Left renal pelvis (tissue), 4 donors: ENCODE measurements at regions not wholly inside any gene's neighbourhood (a gene's known extent, or its start where the extent isn't known, plus 50 kb on each side); places are given as distances from the start of the nearest gene placed in this dataset.
A peak's percentile ranks its signal among the peaks of the same experiment; 100 is the strongest.
"Not testable (repeated sequence)": the region's sequence is repeated elsewhere in the genome, so short reads cannot be mapped to it uniquely, and the experiment has no call there.

Experiments
- DNase-seq, 4 donors: peaks; one replicate each; pipeline ENCODE4 v3.0.0-alpha.2; 2013; ENCODE audit warnings: low read depth in 4 of 4, low spot score in 3 of 4

DNA sequence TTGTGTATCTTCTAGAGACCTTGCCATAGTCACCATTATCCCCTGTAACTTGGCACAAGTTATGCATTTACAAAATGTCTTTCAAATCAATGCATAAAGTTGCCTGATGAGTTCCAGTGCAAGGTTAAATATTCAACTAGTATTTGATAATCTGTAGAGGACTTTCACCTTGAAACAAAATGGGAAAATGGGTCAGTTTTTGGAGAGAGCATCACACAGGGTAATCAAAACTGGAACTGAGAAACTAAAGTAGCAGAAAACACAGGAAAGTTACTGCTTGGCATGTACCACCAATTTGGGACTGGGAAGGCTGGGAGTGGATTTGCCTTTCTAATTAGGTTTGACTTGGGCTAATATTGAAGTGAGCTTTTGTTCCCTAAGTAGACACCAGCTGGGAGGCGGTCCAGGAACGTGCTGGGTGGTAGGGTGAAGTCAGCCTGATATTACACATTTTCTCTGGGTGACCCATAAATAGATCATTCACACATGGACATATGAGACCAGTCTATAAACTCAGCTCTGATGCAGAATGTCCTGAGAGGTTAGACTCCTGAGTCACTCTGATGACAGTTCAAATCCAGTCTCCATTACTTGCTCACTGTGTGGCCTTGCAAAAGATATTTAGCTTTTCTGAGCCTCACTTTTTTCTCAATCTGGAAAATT, 152.3 kb downstream of the PCTP start:
- DNase-seq: no peak

GRCh38 chr17:55909776-55910175, 158.9 kb downstream of the PCTP start:
- DNase-seq: no peak

- no peak for DNase-seq
These were observed 160.3 kb downstream of the PCTP start for GRCh38 chr17:55911186-55911585.

GRCh38 chr17:55925440-55925839, 174.6 kb downstream of the PCTP start:
- no peak for DNase-seq

GRCh38 chr17:55926276-55926990, 175.6 kb downstream of the PCTP start:
- no peak for DNase-seq

GRCh38 chr17:55930291-55930809, 179.5 kb downstream of the PCTP start:
- no peak for DNase-seq

DNA sequence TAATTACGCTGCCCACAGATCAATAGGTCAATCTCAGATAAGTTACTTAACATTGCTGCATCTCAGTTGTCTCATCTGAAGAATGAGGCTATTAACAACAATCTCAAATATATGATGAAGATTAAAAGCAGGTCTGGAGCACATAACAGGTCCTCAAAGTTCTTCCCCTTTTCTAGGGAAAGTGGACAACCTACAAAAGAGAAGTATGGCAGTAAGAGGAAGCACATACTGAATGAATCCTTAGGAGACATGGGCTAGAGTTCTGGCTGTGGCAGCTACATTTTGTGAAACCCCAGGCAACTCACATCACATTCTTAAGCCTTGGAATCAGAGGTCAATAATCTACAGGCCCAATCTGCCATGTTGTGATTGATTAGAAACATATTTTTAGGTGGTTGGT, 180.6 kb downstream of the PCTP start:
- no peak for DNase-seq

DNA sequence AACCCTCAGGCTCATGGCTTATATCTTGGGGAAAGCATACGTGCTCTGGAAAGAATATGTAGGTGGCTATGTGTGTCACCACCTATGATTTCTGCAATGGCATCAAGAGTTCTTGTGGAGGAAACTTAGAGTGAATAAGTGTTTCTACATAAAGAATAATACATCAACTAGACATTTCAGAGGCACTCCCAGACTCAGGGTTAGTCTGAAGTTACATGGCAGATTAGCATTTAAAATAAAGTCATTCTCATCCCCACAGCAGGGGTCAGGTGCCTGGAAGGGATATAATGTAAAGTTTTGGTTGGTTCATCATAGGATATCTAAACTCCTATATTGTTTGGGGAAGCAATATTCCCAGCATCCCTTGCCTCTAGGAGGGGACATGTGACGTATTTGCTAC, 182.1 kb downstream of the PCTP start:
- no peak for DNase-seq

- not testable (repeated sequence) for DNase-seq
These were observed 188.4 kb downstream of the PCTP start for GRCh38 chr17:55939181-55939810.

GRCh38 chr17:55959756-55960155, 193.5 kb upstream of the ANKFN1 start:
- no peak for DNase-seq

GRCh38 chr17:55961386-55961785, 191.9 kb upstream of the ANKFN1 start:
- DNase-seq: no peak

- peak in 1 of 4 donors; percentile 1 for DNase-seq
These were observed 190.3 kb upstream of the ANKFN1 start for GRCh38 chr17:55962951-55963401.

DNA sequence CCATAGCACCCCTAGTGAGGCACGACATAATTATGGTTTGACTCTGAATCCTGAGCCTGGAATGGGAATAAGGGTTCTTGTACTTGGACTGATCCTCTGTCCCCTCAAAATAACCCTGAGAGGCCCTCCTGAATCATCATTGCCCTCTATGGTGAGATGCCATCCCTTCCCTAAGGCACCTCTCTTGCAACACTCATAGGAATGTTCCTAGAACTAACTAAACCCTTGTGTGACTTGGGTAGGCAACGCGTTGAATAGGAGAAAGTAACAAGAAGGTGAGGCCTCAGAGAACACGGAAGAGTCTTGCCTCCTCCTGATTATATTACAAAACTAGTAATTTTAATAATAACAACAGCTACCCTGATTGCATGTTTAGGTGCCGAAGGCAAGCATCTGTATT, 189.1 kb upstream of the ANKFN1 start:
- DNase-seq: no peak

DNA sequence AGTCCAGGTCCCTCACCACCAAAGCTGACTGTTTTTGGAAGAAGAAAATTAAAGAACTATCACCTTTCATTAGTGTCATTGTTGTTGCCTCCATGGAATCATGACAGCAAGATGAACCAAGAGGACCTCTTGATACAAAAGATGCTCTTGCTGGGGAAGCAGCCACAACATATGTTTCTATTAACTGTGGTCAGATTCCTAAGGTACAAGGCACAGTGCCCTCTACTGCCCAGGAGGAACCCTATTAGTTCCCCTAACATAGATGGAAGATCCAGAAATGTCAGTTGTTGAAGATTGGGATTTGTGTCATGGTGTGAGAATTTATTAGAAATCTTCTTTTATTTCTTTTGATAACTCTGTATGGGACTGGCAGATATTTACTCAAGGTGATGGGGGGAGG, 188.2 kb upstream of the ANKFN1 start:
- no peak for DNase-seq

GRCh38 chr17:55969562-55970324, 183.5 kb upstream of the ANKFN1 start:
- no peak for DNase-seq

GRCh38 chr17:55978578-55978977, 174.7 kb upstream of the ANKFN1 start:
- no peak for DNase-seq

- DNase-seq: no peak
These were observed 170.2 kb upstream of the ANKFN1 start for GRCh38 chr17:55983096-55983495.

DNA sequence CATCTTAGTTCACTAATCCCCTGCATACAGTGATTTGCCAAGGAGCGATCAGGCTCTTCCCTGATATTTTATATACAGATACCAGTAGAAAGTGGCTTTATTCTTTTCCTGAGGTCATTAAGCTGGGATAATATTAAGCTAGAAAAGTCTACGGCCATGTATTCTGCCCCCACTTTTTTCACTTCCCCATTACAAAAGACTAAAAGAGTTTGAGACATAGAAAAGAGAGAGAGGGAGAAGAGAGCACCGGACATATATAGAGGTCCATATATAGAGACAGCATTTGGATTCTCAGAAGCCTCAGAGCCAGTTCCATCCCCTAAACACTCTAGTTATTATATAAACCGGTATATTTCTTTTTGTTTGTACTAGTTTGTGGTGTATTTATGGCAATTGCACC, 166.5 kb upstream of the ANKFN1 start:
- no peak for DNase-seq

DNA sequence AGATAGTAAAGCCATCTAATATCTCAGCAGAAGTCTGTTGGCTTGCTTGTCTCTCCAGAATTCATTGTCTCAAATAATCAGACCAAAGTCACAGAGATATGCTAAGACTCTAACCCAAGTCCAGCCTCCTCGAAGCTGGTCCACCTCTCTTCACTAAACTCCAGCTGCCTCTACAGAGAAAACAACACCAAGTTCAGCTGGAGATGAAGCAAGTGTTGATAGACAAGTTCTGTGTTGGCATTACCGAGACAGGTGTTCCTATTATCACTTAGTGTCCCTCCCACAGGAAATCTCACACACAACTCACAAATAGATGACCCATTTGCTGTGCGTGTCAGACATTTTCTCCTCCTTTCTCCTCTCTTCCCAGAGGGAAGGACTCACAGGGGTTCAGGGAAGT, 164.4 kb upstream of the ANKFN1 start:
- no peak for DNase-seq

DNA sequence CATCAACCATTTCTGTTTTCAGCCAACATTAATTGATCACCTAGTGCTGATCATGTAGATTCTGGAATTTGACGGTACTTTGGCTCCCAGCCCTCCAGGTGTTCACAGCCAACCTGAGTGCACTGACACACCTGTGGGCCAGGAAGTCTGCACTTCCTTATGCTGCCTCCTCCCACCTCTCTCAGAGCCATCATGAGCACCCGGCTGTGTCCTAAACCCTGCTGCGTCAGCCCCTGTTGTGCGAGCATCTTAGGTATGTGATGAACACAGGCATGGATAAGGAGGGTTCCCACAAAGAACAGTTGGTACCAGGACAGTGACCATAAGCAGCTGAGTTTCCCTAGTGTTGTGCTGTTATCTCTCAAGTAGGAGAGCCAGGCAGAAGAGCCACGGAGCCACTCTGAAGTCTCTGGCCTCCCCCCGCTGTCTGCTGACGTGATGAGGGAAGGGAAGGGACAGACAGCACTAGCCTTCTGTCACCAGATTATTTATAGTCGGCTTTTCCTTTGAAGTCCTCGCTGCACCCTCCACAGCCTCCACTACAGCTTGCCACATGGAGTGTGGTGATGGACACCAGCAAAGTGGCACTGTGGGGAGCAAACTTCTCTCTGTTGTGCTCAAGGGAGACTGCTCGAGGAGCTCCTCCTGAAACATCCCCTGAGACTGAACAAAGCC, 162.8 kb upstream of the ANKFN1 start:
- DNase-seq: no peak
